HepG2 (cell line): ENCODE measurements at regions not wholly inside any gene's neighbourhood (a gene's known extent, or its start where the extent isn't known, plus 50 kb on each side); places are given as distances from the start of the nearest gene placed in this dataset.

ENCODE experiments used
- ATAC-seq: fragments of 200-7000 bp; cut with Tn5 transposase; 3 replicates; pipeline ENCODE4 v1.9.1; 2020; ENCODE audit warnings: mild to moderate bottlenecking, moderate library complexity
- BruUV-seq: library from RNA; stranded (reverse); fragments of 400-500 nt; replicated peaks from 2 replicates; lab custom pipeline; 2021; lab: Mats Ljungman, UMichigan
- CTCF ChIA-PET: fragments of 300-600 bp; formaldehyde crosslinking; extraction: SDS; loops from one replicate; lab custom pipeline; 2021; ENCODE audit warnings: low total read pairs, inconsistent platforms, low intra/inter-chr PET ratio; lab: Yijun Ruan, JAX
- POLR2A ChIA-PET: fragments of 350-600 bp; sonication (Branson Sonifier 250); formaldehyde crosslinking; loops from one replicate; lab custom pipeline; 2020; ENCODE audit warnings: antibody characterized with exemption, inconsistent platforms; lab: Yijun Ruan, JAX
- DNase-seq: peaks from one replicate; pipeline ENCODE4 v3.0.0-alpha.2; 2015; ENCODE audit warnings: low spot score
- FAIRE-seq: peaks from 3 replicates; lab custom pipeline; 2011; peaks lifted over from hg19 to GRCh38; lab: Jason Lieb, UNC
- H2AFZ ChIP-seq: one replicate; pipeline ENCODE4 v1.6.1; 2011; ENCODE audit warnings: low read length, inconsistent platforms
- H3K27ac ChIP-seq: fragments of 300-600 bp; 3 replicates; pipeline ENCODE4 v1.8.0; 2011; ENCODE audit warnings: mixed run types, mild to moderate bottlenecking, mixed read lengths, low read length, inconsistent platforms; ENCODE audit not compliant: insufficient read depth; ENCODE audit errors: extremely low read length
- H3K27me3 ChIP-seq, 2 experiments: fragments of 200-600 bp in 1 of 2; 2 replicates in 1 of 2; 3 replicates in 1 of 2; pipeline versions ENCODE4 v1.6.0 to v1.8.0; 2011; ENCODE audit warnings: low read length in 2 of 2, mild to moderate bottlenecking in 2 of 2, moderate library complexity in 2 of 2, inconsistent platforms in 1 of 2; ENCODE audit not compliant: insufficient read depth in 2 of 2, control insufficient read depth in 1 of 2
- H3K36me3 ChIP-seq, 2 experiments: fragments of 200-600 bp in 1 of 2; replicated peaks in 1 of 2; 2 replicates in 1 of 2; 3 replicates in 1 of 2; pipeline versions ENCODE4 v1.5.1 to v1.8.0; 2011; ENCODE audit warnings: low read length in 2 of 2, inconsistent platforms in 1 of 2; ENCODE audit not compliant: insufficient read depth in 2 of 2, control insufficient read depth in 1 of 2
- H3K4me1 ChIP-seq: 2 replicates; pipeline ENCODE4 v1.5.1; 2012; ENCODE audit warnings: low read length, inconsistent platforms; ENCODE audit not compliant: insufficient read depth
- H3K4me2 ChIP-seq: 2 replicates; pipeline ENCODE4 v1.6.0; 2011; ENCODE audit warnings: low read depth, low read length, inconsistent platforms
- H3K4me3 ChIP-seq, 3 experiments: fragments of 200-600 bp in 1 of 3; sonication (generic), shearing (Covaris generic) in 1 of 3; replicated peaks in 1 of 3; 2 replicates each; pipeline ENCODE4 v1.5.1; 2011 to 2016; ENCODE audit warnings: low read length in 3 of 3, inconsistent platforms in 2 of 3, low read depth in 2 of 3, mild to moderate bottlenecking in 2 of 3, control low read depth in 1 of 3, mixed read lengths in 1 of 3; ENCODE audit not compliant: insufficient read depth in 1 of 3
- H3K79me2 ChIP-seq: one replicate; pipeline ENCODE4 v1.6.1; 2011; ENCODE audit warnings: low read length, inconsistent platforms; ENCODE audit not compliant: insufficient read depth
- H3K9ac ChIP-seq: 2 replicates; pipeline ENCODE4 v1.6.0; 2011; ENCODE audit warnings: mild to moderate bottlenecking, low read depth, low read length, inconsistent platforms; ENCODE audit not compliant: insufficient read depth
- H3K9me3 ChIP-seq: 2 replicates; pipeline ENCODE4 v1.5.1; 2012; ENCODE audit warnings: mild to moderate bottlenecking, low read length
- H4K20me1 ChIP-seq: 2 replicates; pipeline ENCODE4 v1.6.0; 2011; ENCODE audit warnings: inconsistent platforms, mild to moderate bottlenecking, low read length, moderate library complexity; ENCODE audit not compliant: insufficient read depth
- BCL6 ChIP-seq: IDR thresholded peaks from 2 replicates; pipeline ENCODE4 v1.6.1; 2016; ENCODE audit warnings: missing genetic modification reagents, missing compliant biosample characterization
- CENPX ChIP-seq: sonication (generic); formaldehyde crosslinking; IDR thresholded peaks from 2 replicates; pipeline ENCODE4 v1.9.0; 2021; ENCODE audit warnings: mild to moderate bottlenecking, missing genetic modification reagents, moderate library complexity
- CHD2 ChIP-seq: IDR thresholded peaks from 2 replicates; pipeline ENCODE4 v1.6.1; 2011; ENCODE audit warnings: low read depth, low read length, improper control_type of control experiment
- CREB1 ChIP-seq, 2 experiments: fragments of 450-650 bp in 1 of 2; IDR thresholded peaks; 2 replicates each; pipeline ENCODE4 v1.6.1; 2016 to 2017; ENCODE audit warnings: control low read depth in 1 of 2, mild to moderate bottlenecking in 1 of 2, missing compliant biosample characterization in 1 of 2, missing genetic modification characterization in 1 of 2
- JUN ChIP-seq: sonication (generic); formaldehyde crosslinking; IDR thresholded peaks from 2 replicates; pipeline ENCODE4 v1.4.0; 2020; ENCODE audit warnings: mild to moderate bottlenecking, missing genetic modification reagents
- PAF1 ChIP-seq: IDR thresholded peaks from 2 replicates; pipeline ENCODE4 v1.6.1; 2016; ENCODE audit warnings: missing genetic modification reagents, missing compliant biosample characterization
- SP4 ChIP-seq: sonication (generic); formaldehyde crosslinking; IDR thresholded peaks from 2 replicates; pipeline ENCODE4 v1.8.1; 2023; ENCODE audit warnings: mild to moderate bottlenecking, missing genetic modification reagents
- SRY ChIP-seq: sonication (generic); formaldehyde crosslinking; IDR thresholded peaks from 2 replicates; pipeline ENCODE4 v1.8.0; 2022; ENCODE audit warnings: mild to moderate bottlenecking, missing genetic modification reagents
- THAP11 ChIP-seq: IDR thresholded peaks from 2 replicates; pipeline ENCODE4 v1.6.1; 2016; ENCODE audit warnings: missing biosample characterization, missing genetic modification reagents
- U2AF1 ChIP-seq: fragments of 200-400 bp; formaldehyde crosslinking; optimal IDR thresholded peaks from 2 replicates; pipeline ENCODE3; 2017; ENCODE audit warnings: mild to moderate bottlenecking, low read depth, low read length
- ZNF230 ChIP-seq: sonication (generic); formaldehyde crosslinking; IDR thresholded peaks from 2 replicates; pipeline ENCODE4 v1.4.0; 2020; ENCODE audit warnings: mild to moderate bottlenecking, missing genetic modification reagents
- ZNF256 ChIP-seq: sonication (generic); formaldehyde crosslinking; conservative IDR thresholded peaks from 2 replicates; pipeline ENCODE4 v1.4.0; 2020; ENCODE audit warnings: missing genetic modification reagents
- ZNF816 ChIP-seq: sonication (generic); formaldehyde crosslinking; IDR thresholded peaks from 2 replicates; pipeline ENCODE4 v1.8.0; 2022; ENCODE audit warnings: missing genetic modification reagents, mild to moderate bottlenecking, borderline replicate concordance
- ZNF879 ChIP-seq: sonication (generic); formaldehyde crosslinking; IDR thresholded peaks from 2 replicates; pipeline ENCODE4 v1.8.1; 2023; ENCODE audit warnings: missing genetic modification reagents
- WGBS: methylation state at CpG from one replicate; pipeline ENCODE4 v1.1.6; 2017; ENCODE audit warnings: low lambda C conversion rate; 5-methylcytosine and 5-hydroxymethylcytosine counted together
- in situ Hi-C: cut with HindIII; loops from 2 replicates; pipeline ENCODE4 v1.10.0; 2017; ENCODE audit warnings: low pct_unique_long_range_greater_than_20kb; ENCODE audit not compliant: extremely low pct_ligation_motif_present
- intact Hi-C: fragments of 100-400 bp; cut with micrococcal nuclease; formaldehyde crosslinking; loops from one replicate; pipeline ENCODE4 v1.10.0; 2022; ENCODE audit not compliant: unreplicated experiment
- TF ChIP-seq, protein P1 (sequence below): sonication (generic); formaldehyde crosslinking; IDR thresholded peaks from 2 replicates; pipeline ENCODE4 v1.4.0; 2020; ENCODE audit warnings: missing genetic modification reagents

DNA sequence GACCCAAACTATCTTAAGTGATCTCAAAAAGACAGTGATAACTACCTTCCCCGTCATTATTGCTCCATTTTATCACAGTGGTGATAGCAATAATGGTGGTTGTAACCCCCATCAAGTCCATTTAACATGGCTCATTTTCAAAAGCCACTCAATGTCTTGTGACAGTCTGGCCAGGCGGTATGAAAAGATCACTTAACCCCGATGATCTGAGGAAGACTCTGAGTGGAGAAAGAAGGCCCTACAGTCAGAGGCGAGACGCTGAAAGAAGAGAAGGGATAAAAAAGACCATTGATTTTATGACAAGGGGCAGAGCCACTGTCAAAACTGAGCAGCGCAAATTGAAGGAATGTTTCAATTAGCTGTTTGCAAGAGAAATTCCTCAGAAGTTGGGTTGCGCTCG lies 417.2 kb upstream of the PBX1 start:
- in situ Hi-C loops, result no loop called here
- WGBS, result 27% methylated on average over 8 of the region's 8 CpGs
- ChIA-PET CTCF (no interaction called here), POLR2A (no interaction called here)
- FAIRE-seq (no peak), DNase-seq (no peak), ATAC-seq (no peak)
- no peaks in the 10 kb centered on the region for H3K36me3 ChIP-seq
- no TSS peak for BruUV-seq
- H3K27ac ChIP-seq, result no peak overlapping the region
- H3K4me2 ChIP-seq, result no peak overlapping the region
- no peaks in the 10 kb centered on the region for H3K79me2 ChIP-seq
- no peak overlapping the region for H2AFZ ChIP-seq
- H3K4me3 ChIP-seq, result no peak overlapping the region
- no peaks in the 10 kb centered on the region for H4K20me1 ChIP-seq
- no peak overlapping the region for H3K9ac ChIP-seq
- H3K9me3 ChIP-seq, result peaks cover 77% of the 10 kb centered on the region
- no peaks in the 10 kb centered on the region for H3K27me3 ChIP-seq
- no peak for TF ChIP-seq BCL6 (CRISPR knock-in tag)
- no peak for TF ChIP-seq ZNF230 (CRISPR knock-in tag)
- no peak for TF ChIP-seq CREB1 (IDR thresholded peaks at IDR 0.05)
- no peak for TF ChIP-seq CREB1 (CRISPR knock-in tag; IDR thresholded peaks at IDR 0.05)
- no peak for TF ChIP-seq PAF1
- no peak for TF ChIP-seq ZNF816
- TF ChIP-seq CENPX (CRISPR knock-in tag), result no peak
- no peak for TF ChIP-seq SRY (CRISPR knock-in tag)
- TF ChIP-seq SP4, result no peak
- no peak for TF ChIP-seq ZNF256
- no peak for TF ChIP-seq U2AF1
- TF ChIP-seq JUN (CRISPR knock-in tag), result no peak
- TF ChIP-seq ZNF879 (CRISPR knock-in tag), result no peak
- TF ChIP-seq, protein P1, sequence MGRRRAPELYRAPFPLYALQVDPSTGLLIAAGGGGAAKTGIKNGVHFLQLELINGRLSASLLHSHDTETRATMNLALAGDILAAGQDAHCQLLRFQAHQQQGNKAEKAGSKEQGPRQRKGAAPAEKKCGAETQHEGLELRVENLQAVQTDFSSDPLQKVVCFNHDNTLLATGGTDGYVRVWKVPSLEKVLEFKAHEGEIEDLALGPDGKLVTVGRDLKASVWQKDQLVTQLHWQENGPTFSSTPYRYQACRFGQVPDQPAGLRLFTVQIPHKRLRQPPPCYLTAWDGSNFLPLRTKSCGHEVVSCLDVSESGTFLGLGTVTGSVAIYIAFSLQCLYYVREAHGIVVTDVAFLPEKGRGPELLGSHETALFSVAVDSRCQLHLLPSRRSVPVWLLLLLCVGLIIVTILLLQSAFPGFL, result no peak
- no peak for TF ChIP-seq THAP11 (CRISPR knock-in tag)
- no peak for TF ChIP-seq CHD2
- intact Hi-C loops, result no loop called here
- H3K4me1 ChIP-seq, result no peaks in the 10 kb centered on the region
